ENCODE measurements at regions not wholly inside any gene's neighbourhood (a gene's known extent, or its start where the extent isn't known, plus 50 kb on each side); places are given as distances from the start of the nearest gene placed in this dataset.

DNA sequence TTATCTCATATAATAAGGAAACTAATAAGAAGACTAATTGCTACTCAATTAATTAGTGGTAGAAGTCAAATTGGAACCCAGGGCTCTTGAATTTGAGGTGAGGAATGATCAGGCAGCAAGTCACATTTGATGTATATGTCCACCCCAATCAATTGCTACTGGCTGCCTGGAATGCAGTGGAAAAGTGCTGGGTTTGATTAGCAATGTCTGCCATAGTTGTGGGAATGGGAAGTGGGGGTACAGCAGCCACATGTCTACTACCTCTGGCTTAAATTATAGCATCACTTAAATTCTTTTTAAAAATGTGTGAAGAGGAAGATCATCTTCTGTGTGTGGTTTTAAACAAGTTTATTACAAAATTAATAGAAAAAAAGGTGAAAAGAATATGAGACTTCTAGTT lies 50.8 kb upstream of the NAV2 start:
- Histone ChIP-seq H3K4me1 (ENCODE audit: insufficient read depth, low read length) (peaks cover 11% of the 10 kb centered on the region; the same call in 1 of the 2 replicates), H3K9ac (ENCODE audit: low read depth, low read length) (no peak overlapping the region)

DNA sequence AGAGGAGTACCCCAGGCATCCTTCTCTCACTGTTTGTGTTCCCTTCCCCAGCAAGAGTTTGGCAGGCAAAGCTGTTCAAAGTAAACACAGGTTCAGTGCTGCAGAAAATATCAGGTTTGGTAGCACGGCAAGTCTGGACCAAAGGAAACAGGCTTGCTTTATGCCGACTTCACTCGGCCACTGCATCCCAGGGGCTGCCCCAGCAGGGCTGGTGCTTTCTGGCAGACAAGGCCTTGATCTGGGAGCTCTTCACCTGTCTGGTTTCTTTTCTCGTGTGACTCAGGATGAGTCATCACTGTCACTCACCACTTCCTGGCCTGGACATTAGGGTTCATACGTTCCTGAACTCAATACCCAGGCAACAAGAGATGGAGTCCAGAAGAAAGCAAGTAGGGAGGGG lies 52.6 kb upstream of the NAV2 start:
- no peak overlapping the region for H3K9ac ChIP-seq (ENCODE audit: low read depth, low read length)
- no peaks in the 10 kb centered on the region for H3K9me3 ChIP-seq (ENCODE audit: control insufficient read depth, insufficient read depth, low read length)
- no peaks in the 10 kb centered on the region for H3K36me3 ChIP-seq (ENCODE audit: insufficient read depth, low read length)
- H3K4me1 ChIP-seq (ENCODE audit: insufficient read depth, low read length) = peaks cover 13% of the 10 kb centered on the region; the same call in 1 of the 2 replicates

More for the DNA sequence above, 50.8 kb upstream of the NAV2 start:
- H3K36me3 ChIP-seq (ENCODE audit: insufficient read depth, low read length) = no peaks in the 10 kb centered on the region
- no peaks in the 10 kb centered on the region for H3K9me3 ChIP-seq (ENCODE audit: control insufficient read depth, insufficient read depth, low read length)

DNA sequence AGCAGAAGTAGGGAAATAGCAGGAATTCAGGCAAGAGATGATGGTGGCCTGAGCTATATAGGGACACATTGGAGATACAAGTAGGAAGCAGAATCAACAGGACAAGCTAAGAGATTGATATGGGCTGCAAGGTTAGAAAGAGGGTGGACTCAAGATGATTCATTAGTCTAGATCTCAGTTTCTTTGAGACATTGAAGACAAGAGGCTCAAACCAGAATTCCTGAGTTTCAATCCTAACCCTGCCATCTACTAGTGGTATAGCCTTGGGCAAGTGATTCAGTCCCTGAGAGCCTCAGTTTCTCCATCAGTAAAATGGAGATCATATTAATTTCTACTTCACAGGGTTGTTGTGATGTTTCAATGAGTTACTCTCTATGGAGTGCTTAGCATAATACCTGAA lies 53.1 kb upstream of the NAV2 start:
- H3K4me1 ChIP-seq (ENCODE audit: insufficient read depth, low read length) = peaks cover 7% of the 10 kb centered on the region; the same call in 1 of the 2 replicates
- H3K9ac ChIP-seq (ENCODE audit: low read depth, low read length) = no peak overlapping the region
- no peaks in the 10 kb centered on the region for H3K36me3 ChIP-seq (ENCODE audit: insufficient read depth, low read length)
- no peaks in the 10 kb centered on the region for H3K9me3 ChIP-seq (ENCODE audit: control insufficient read depth, insufficient read depth, low read length)

DNA sequence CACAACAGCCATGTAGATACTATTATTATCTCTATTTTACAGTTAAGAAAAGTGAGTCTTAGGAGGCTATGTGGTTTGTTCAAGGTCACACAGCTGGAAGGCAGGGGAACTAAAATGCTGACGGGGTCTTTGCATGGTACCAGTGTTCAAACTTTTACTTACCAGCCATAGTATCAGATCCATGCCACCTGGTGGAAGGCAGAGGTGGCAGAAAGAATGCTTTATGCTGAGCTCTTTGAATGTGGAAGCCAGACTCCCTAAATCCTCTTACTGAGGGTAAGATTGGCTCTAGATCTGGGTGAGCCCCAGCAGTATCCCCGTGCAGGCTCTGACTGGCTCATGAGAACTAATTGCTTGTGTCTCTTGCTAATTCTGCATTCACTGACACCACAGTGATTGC lies 54.3 kb upstream of the NAV2 start:
- peaks cover 7% of the 10 kb centered on the region; the same call in 1 of the 2 replicates for H3K4me1 ChIP-seq (ENCODE audit: insufficient read depth, low read length)
- H3K9me3 ChIP-seq (ENCODE audit: control insufficient read depth, insufficient read depth, low read length) = no peaks in the 10 kb centered on the region
- no peaks in the 10 kb centered on the region for H3K36me3 ChIP-seq (ENCODE audit: insufficient read depth, low read length)
- H3K9ac ChIP-seq (ENCODE audit: low read depth, low read length) = no peak overlapping the region

DNA sequence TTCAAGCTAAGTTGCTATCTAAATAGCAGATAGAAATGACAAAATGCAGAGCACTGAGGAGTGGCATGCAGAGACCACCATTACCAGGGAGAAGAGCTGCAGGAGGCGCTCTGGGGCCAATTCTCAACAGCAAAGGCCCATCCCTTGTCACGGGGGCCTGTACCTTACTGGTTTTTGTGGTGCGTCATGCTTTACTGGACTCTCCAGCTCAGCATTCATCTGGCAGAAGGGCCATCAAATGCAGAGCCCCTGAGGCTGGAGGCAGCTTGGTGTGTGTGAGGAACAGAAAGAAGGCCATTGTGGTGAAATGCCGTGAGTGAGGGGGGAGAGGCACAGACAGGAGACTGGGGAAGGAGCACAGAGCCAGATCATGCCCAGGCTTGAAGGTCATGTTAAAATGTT lies 56.5 kb upstream of the NAV2 start:
- peaks cover 7% of the 10 kb centered on the region; the same call in 1 of the 2 replicates for H3K4me1 ChIP-seq (ENCODE audit: insufficient read depth, low read length)
- H3K9me3 ChIP-seq (ENCODE audit: control insufficient read depth, insufficient read depth, low read length) = no peaks in the 10 kb centered on the region

DNA sequence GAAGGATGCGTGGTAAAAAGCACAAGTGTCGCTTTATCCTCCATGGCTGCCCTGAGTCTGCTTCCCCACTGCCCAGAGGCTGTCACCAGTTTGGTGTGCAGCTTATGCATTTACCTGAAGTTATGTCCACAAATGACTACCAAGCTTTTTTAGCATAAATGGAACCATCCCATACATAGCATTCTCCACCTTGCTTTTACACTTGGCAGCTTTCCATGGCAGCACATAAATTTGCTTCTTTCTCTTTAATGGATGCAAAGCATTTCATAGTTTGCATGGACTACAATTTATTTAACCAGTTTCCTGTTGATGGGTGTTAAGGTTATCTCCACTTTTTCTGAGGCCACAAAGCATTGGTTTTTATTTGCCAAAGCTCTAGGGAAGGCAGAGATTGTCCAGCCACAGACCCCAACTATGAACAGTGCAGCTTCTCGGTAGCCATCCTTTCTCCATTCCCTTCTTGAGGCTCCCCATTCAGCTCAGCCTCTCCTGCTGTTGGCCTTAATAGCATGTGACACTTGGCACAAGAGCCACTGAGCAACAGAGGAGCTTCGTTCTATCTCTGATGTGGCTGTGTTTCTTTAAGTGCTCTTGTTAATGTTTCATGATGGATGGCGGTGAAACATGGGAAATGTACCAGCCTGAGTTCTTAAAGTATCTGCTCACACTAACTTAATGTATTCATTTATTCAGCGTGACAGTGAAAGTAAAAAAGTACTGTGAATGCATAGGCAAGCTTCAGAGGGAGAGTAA lies 59.8 kb upstream of the NAV2 start:
- Histone ChIP-seq H3K9me3 (ENCODE audit: control insufficient read depth, insufficient read depth, low read length) (no peaks in the 10 kb centered on the region), H3K4me1 (ENCODE audit: insufficient read depth, low read length) (peaks cover 4% of the 10 kb centered on the region; the same call in 1 of the 2 replicates), H3K9ac (ENCODE audit: low read depth, low read length) (no peak overlapping the region), H3K36me3 (ENCODE audit: insufficient read depth, low read length) (no peaks in the 10 kb centered on the region)

More for the DNA sequence above, 56.5 kb upstream of the NAV2 start:
- Histone ChIP-seq H3K9ac (ENCODE audit: low read depth, low read length) (no peak overlapping the region), H3K36me3 (ENCODE audit: insufficient read depth, low read length) (no peaks in the 10 kb centered on the region)

DNA sequence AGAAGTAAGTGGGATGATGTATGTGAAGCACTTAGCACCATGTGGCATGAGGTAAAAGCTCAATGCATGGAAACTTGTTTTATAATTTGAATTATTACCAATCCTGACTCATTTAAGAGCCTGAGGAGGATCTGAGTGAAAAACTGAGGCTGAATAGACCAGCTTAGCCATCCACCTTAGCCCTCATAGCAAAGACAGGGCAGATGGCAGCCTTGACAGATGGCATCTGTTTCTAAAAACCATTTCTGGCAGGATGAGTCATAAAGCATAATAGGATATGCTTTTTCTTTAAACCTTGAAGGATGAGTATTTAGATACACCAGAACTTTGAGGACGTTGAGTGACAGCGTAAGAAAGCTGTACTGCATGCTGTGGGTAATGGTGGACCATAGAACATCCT lies 61.0 kb upstream of the NAV2 start:
- no peaks in the 10 kb centered on the region for H3K36me3 ChIP-seq (ENCODE audit: insufficient read depth, low read length)
- no peak overlapping the region for H3K9ac ChIP-seq (ENCODE audit: low read depth, low read length)
- peaks cover 4% of the 10 kb centered on the region; the same call in 1 of the 2 replicates for H3K4me1 ChIP-seq (ENCODE audit: insufficient read depth, low read length)
- no peaks in the 10 kb centered on the region for H3K9me3 ChIP-seq (ENCODE audit: control insufficient read depth, insufficient read depth, low read length)

DNA sequence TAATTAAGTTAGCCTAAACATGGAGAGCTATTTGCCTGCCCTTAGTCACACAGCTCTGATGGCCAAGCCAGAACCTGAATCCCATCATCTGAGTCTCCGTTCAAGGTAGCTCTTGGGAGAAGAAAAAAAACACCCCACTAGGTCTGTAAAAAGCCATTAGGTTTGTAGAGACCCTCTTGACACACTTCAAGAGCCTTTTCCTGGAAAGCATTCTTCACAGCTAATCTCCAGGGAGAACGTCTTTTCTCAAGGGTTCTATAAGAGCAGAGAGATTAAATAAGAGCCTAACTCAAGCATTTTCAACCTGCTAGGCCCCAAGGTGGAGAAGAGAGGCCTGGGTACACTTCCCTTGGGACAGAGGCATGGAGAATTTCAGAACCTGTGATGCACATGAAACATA lies 61.6 kb upstream of the NAV2 start:
- no peak overlapping the region for H3K9ac ChIP-seq (ENCODE audit: low read depth, low read length)
- no peaks in the 10 kb centered on the region for H3K9me3 ChIP-seq (ENCODE audit: control insufficient read depth, insufficient read depth, low read length)
- H3K4me1 ChIP-seq (ENCODE audit: insufficient read depth, low read length) = no peaks in the 10 kb centered on the region; the same call in 1 of the 2 replicates
- H3K36me3 ChIP-seq (ENCODE audit: insufficient read depth, low read length) = no peaks in the 10 kb centered on the region

DNA sequence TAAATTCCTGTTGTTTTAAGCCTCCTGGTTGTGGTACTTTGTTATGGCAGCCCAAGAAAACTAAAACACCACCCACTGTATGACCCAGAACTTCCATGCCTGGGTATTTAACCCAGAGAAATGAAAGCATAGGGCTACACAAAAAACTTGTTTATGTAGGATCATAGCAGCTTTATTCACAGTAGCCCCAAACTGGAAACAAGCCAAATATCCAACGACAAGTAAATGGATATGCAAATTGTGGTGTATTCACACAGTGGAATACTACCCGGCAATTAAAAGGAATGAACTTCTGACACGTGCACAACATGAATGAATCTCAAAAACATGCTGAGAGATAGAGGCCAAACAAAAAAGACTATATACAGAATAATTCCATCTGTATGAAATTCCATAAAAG lies 62.2 kb upstream of the NAV2 start:
- H3K9me3 ChIP-seq (ENCODE audit: control insufficient read depth, insufficient read depth, low read length) = no peaks in the 10 kb centered on the region
- H3K4me1 ChIP-seq (ENCODE audit: insufficient read depth, low read length) = no peaks in the 10 kb centered on the region
- no peak overlapping the region for H3K9ac ChIP-seq (ENCODE audit: low read depth, low read length)
- H3K36me3 ChIP-seq (ENCODE audit: insufficient read depth, low read length) = no peaks in the 10 kb centered on the region

DNA sequence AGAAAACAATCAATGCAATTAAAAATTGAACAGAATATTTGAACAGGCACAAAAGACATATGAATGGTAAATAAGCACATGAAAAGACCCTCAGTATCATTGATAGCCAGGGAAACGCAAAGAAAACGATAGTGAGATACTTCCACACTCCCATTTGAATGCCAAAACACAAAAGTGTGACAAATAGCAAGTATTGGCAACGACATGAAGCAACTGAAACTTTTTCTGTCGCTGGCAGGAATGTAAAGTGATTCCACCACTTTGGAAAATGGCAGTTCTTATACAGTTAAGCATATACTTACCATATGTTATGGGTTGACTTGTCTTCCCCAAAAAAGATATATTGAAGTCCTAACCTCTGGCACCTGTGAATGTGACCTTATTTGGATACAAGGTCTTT lies 62.9 kb upstream of the NAV2 start:
- Histone ChIP-seq H3K9me3 (ENCODE audit: control insufficient read depth, insufficient read depth, low read length) (no peaks in the 10 kb centered on the region), H3K4me1 (ENCODE audit: insufficient read depth, low read length) (no peaks in the 10 kb centered on the region), H3K9ac (ENCODE audit: low read depth, low read length) (no peak overlapping the region), H3K36me3 (ENCODE audit: insufficient read depth, low read length) (no peaks in the 10 kb centered on the region)

DNA sequence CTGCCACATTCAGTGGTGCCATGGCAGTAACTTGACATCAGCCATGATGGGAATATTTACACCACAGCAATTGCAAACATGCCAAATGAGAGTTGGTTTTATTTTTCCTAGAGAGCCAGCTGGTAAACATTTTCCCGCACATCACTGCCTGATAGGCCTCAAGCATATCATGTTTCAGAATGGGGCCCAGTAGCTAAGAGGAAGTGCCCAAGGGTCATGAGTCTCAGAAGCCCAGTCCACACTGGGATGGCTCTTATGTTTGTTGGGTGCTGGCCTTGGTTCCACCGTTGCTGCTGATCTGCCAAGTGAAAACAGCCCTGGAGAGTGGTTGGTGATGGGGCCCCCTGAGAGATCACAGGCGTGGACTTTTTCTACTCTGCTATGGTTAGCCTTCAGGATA lies 64.3 kb upstream of the NAV2 start:
- no peak overlapping the region for H3K9ac ChIP-seq (ENCODE audit: low read depth, low read length)
- no peaks in the 10 kb centered on the region for H3K9me3 ChIP-seq (ENCODE audit: control insufficient read depth, insufficient read depth, low read length)
- H3K4me1 ChIP-seq (ENCODE audit: insufficient read depth, low read length) = no peaks in the 10 kb centered on the region
- no peaks in the 10 kb centered on the region for H3K36me3 ChIP-seq (ENCODE audit: insufficient read depth, low read length)

DNA sequence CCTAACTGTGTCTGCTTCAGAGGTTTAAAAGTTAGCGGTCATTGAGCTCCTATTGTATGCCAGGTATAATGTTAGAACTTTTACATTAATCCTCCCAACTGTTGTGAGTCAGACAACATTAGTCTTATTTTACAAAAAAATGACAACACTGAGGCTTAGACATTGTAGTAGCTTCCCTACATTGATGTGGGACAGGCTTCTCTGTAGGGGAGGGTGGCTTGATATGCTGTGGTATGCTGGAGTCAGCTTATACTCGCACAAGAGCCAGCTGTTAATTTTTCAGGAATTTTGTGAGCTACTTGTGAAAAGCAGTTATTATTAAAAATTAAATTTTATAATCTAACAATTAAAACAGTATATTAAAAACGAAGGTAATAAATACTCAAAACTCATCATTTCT lies 64.8 kb upstream of the NAV2 start:
- Histone ChIP-seq H3K4me1 (ENCODE audit: insufficient read depth, low read length) (no peaks in the 10 kb centered on the region), H3K9ac (ENCODE audit: low read depth, low read length) (no peak overlapping the region), H3K36me3 (ENCODE audit: insufficient read depth, low read length) (no peaks in the 10 kb centered on the region), H3K9me3 (ENCODE audit: control insufficient read depth, insufficient read depth, low read length) (no peaks in the 10 kb centered on the region)

DNA sequence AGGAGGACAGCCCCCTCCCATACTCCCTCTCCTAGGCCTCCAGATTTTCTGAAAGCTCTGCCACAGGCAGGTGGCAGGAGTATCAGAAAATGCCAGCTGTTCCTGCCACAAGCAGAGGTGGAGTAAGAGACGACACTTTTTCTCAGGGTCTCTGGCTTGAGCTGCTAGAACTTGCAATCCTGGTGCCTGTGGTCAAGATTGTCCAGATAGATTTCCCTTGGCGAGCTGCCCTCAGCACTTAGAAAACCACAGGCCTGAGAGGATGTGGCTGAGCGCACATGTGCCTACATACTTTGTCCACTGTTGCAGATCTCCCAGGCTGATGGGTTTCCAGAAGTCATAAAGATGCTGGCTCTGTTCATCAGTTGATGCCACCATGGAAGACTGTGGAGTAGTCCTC lies 65.7 kb upstream of the NAV2 start:
- no peaks in the 10 kb centered on the region for H3K9me3 ChIP-seq (ENCODE audit: control insufficient read depth, insufficient read depth, low read length)
- H3K4me1 ChIP-seq (ENCODE audit: insufficient read depth, low read length) = no peaks in the 10 kb centered on the region
- no peaks in the 10 kb centered on the region for H3K36me3 ChIP-seq (ENCODE audit: insufficient read depth, low read length)
- H3K9ac ChIP-seq (ENCODE audit: low read depth, low read length) = no peak overlapping the region

DNA sequence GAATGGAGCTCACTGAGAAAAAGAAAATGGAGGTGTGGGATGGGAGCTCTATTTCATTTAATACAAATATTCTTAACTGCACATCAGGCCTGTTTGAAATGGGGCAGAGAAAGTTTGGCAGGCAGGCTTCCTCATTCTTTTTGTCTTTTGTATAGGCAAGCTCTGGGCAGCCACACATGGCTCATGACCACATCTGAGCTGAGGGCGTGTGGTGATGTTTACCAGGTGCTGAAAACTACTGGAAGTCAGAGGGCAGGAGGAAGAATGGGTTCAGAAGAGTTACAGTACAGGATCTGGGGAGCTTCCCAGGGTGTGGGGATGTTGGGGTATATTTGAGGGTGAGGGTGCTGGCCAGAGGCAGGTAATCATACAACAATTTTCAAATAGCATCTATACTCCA lies 66.3 kb upstream of the NAV2 start:
- Histone ChIP-seq H3K36me3 (ENCODE audit: insufficient read depth, low read length) (no peaks in the 10 kb centered on the region), H3K9ac (ENCODE audit: low read depth, low read length) (no peak overlapping the region), H3K9me3 (ENCODE audit: control insufficient read depth, insufficient read depth, low read length) (no peaks in the 10 kb centered on the region), H3K4me1 (ENCODE audit: insufficient read depth, low read length) (no peaks in the 10 kb centered on the region)

DNA sequence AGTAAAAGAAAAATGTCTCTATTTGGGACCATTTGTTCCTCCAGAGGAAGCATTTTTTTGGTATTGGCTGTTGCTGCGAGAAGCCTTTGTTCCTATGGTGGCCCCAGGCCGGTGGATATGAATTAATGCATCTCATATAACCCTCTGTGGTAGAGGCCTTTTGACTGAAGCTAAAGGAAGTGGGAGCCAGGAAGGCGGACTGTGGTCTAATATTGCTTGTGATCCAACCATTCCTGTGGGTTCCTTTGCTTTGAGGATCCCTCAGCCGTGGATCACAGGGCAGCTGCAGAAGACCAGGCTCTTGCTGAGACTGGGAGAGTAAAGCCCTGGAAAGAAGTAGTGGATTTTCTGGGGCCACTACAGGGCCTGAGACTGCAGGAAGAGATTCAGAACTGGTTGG lies 68.3 kb upstream of the NAV2 start:
- H3K4me1 ChIP-seq (ENCODE audit: insufficient read depth, low read length) = no peaks in the 10 kb centered on the region
- no peaks in the 10 kb centered on the region for H3K9me3 ChIP-seq (ENCODE audit: control insufficient read depth, insufficient read depth, low read length)
- H3K9ac ChIP-seq (ENCODE audit: low read depth, low read length) = no peak overlapping the region
- no peaks in the 10 kb centered on the region for H3K36me3 ChIP-seq (ENCODE audit: insufficient read depth, low read length)

All from ES-I3 (cell line).